ENCODE measurements at regions not wholly inside any gene's neighbourhood (a gene's known extent, or its start where the extent isn't known, plus 50 kb on each side); places are given as distances from the start of the nearest gene placed in this dataset.

- Histone ChIP-seq H3K27me3 (ENCODE audit: control insufficient read depth, insufficient read depth, low read length) (no peaks in the 10 kb centered on the region), H3K9me3 (ENCODE audit: control insufficient read depth in 2 of 3, insufficient read depth in 1 of 3, low read length in 3 of 3) (no peaks in the 10 kb centered on the region), H3K9ac (ENCODE audit: low read length in 3 of 3) (no peak overlapping the region), H3K4me3 (ENCODE audit: low read length in 3 of 3) (no peak overlapping the region), H3K4me1 (ENCODE audit: control insufficient read depth in 2 of 3, insufficient read depth in 2 of 3, low read depth in 1 of 3, low read length in 3 of 3) (no peaks in the 10 kb centered on the region), H3K36me3 (ENCODE audit: control insufficient read depth in 2 of 3, insufficient read depth in 3 of 3, low read length in 3 of 3) (no peaks in the 10 kb centered on the region), H3K27ac (ENCODE audit: low read depth in 2 of 2, low read length in 2 of 2) (no peak overlapping the region)
- intact Hi-C loops (cut with DNase I): no loop called here
- DNase-seq (peak in 1 of 5 donors; percentile 73), FAIRE-seq (no peak)
- TF ChIP-seq CTCF (IDR thresholded peaks at IDR 0.05; ENCODE audit: borderline replicate concordance, extremely low read depth, insufficient read depth): no peak
Measured at GRCh38 chr2:122236152-122236874, 480.9 kb downstream of the TSN start.

DNA sequence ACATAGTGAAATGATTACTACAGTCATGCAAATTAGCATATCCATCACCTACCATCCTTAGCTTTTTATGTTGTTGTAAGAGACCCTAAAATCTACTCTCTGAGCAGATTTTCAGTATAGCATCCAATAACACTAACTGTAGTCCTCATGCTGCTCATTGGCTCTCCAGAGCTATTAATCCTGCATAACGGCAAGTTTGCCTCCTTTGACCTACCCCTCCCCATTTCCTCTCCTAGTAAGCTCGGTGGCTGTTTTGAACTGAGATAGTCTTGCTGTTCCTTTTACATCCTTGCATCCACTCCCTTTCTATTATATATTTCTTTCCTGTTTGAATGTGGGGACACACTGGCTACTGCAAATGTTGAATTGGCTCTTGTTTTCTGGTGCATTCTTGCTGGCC is 481.5 kb downstream of the TSN start:
- no peaks in the 10 kb centered on the region for H3K4me1 ChIP-seq (ENCODE audit: control insufficient read depth in 2 of 3, insufficient read depth in 2 of 3, low read depth in 1 of 3, low read length in 3 of 3)
- no peak for FAIRE-seq
- H3K27ac ChIP-seq (ENCODE audit: low read depth in 2 of 2, low read length in 2 of 2): no peak overlapping the region
- intact Hi-C loops (cut with DNase I): no loop called here
- H3K4me3 ChIP-seq (ENCODE audit: low read length in 3 of 3): no peak overlapping the region
- H3K36me3 ChIP-seq (ENCODE audit: control insufficient read depth in 2 of 3, insufficient read depth in 3 of 3, low read length in 3 of 3): no peaks in the 10 kb centered on the region
- no peak overlapping the region for H3K9ac ChIP-seq (ENCODE audit: low read length in 3 of 3)
- H3K27me3 ChIP-seq (ENCODE audit: control insufficient read depth, insufficient read depth, low read length): no peaks in the 10 kb centered on the region
- TF ChIP-seq CTCF (IDR thresholded peaks at IDR 0.05; ENCODE audit: borderline replicate concordance, extremely low read depth, insufficient read depth): no peak
- DNase-seq: no peak
- no peaks in the 10 kb centered on the region for H3K9me3 ChIP-seq (ENCODE audit: control insufficient read depth in 2 of 3, insufficient read depth in 1 of 3, low read length in 3 of 3)

GRCh38 chr2:122237450-122237849 is 482.0 kb downstream of the TSN start:
- Histone ChIP-seq H3K9me3 (ENCODE audit: control insufficient read depth in 2 of 3, insufficient read depth in 1 of 3, low read length in 3 of 3) (no peaks in the 10 kb centered on the region), H3K27me3 (ENCODE audit: control insufficient read depth, insufficient read depth, low read length) (no peaks in the 10 kb centered on the region), H3K4me1 (ENCODE audit: control insufficient read depth in 2 of 3, insufficient read depth in 2 of 3, low read depth in 1 of 3, low read length in 3 of 3) (no peaks in the 10 kb centered on the region), H3K36me3 (ENCODE audit: control insufficient read depth in 2 of 3, insufficient read depth in 3 of 3, low read length in 3 of 3) (no peaks in the 10 kb centered on the region), H3K27ac (ENCODE audit: low read depth in 2 of 2, low read length in 2 of 2) (no peak overlapping the region), H3K9ac (ENCODE audit: low read length in 3 of 3) (no peak overlapping the region), H3K4me3 (ENCODE audit: low read length in 3 of 3) (no peak overlapping the region)
- no peak for TF ChIP-seq CTCF (IDR thresholded peaks at IDR 0.05; ENCODE audit: borderline replicate concordance, extremely low read depth, insufficient read depth)
- FAIRE-seq (no peak), DNase-seq (no peak)
- intact Hi-C loops (cut with DNase I): no loop called here
